HEK293 (cell line): ENCODE measurements at regions not wholly inside any gene's neighbourhood (a gene's known extent, or its start where the extent isn't known, plus 50 kb on each side); places are given as distances from the start of the nearest gene placed in this dataset.

Experiments used
- CTCF ChIA-PET: fragments of 350-600 bp; formaldehyde crosslinking; extraction: SDS; loops from one replicate; lab custom pipeline; 2021; ENCODE audit warnings: antibody characterized with exemption; lab: Yijun Ruan, JAX
- POLR2A ChIA-PET: fragments of 300-600 bp; formaldehyde crosslinking; extraction: SDS; loops from one replicate; lab custom pipeline; 2020; ENCODE audit warnings: antibody characterized with exemption, inconsistent platforms; lab: Yijun Ruan, JAX
- H3K27ac ChIP-seq: fragments of 200-500 bp; sonication (Bioruptor generic); 2 replicates; pipeline ENCODE4 v1.5.1; 2014; ENCODE audit warnings: low read depth, low read length, control low read depth, inconsistent platforms; ENCODE audit errors: extremely low read depth
- H3K36me3 ChIP-seq, 2 experiments: fragments of 200-500 bp in 1 of 2; sonication (Bioruptor generic) in 1 of 2; 1 replicate in 1 of 2; 2 replicates in 1 of 2; pipeline ENCODE4 v1.5.1; 2014 to 2017; ENCODE audit warnings: inconsistent platforms in 2 of 2, low read length in 2 of 2; ENCODE audit not compliant: control insufficient read depth in 2 of 2, insufficient read depth in 1 of 2
- H3K4me1 ChIP-seq: fragments of 200-500 bp; sonication (Bioruptor generic); 2 replicates; pipeline ENCODE4 v1.5.1; 2014; ENCODE audit warnings: mild to moderate bottlenecking, low read length, inconsistent platforms; ENCODE audit not compliant: control insufficient read depth, insufficient read depth
- H3K4me3 ChIP-seq: 2 replicates; pipeline ENCODE4 v1.5.1; 2011; ENCODE audit warnings: low read depth, mild to moderate bottlenecking, control low read depth, low read length, moderate library complexity
- H3K9me3 ChIP-seq: fragments of 200-500 bp; sonication (Bioruptor generic); 2 replicates; pipeline ENCODE4 v1.5.1; 2014; ENCODE audit warnings: low read depth, low read length, inconsistent platforms; ENCODE audit not compliant: control insufficient read depth, insufficient read depth
- BCL11A ChIP-seq: fragments of 450-650 bp; formaldehyde crosslinking; IDR thresholded peaks from 2 replicates; pipeline ENCODE4 v1.5.1; 2016; ENCODE audit warnings: low read depth, missing biosample characterization, missing genetic modification characterization
- GLI2 ChIP-seq: fragments of 450-650 bp; formaldehyde crosslinking; IDR thresholded peaks from 2 replicates; pipeline ENCODE4; 2017; ENCODE audit warnings: missing biosample characterization, missing genetic modification characterization, low read depth, borderline replicate concordance
- IKZF3 ChIP-seq: fragments of 450-650 bp; IDR thresholded peaks from 2 replicates; pipeline ENCODE4 v1.5.0; 2018; ENCODE audit warnings: missing biosample characterization, mild to moderate bottlenecking, missing genetic modification characterization, moderate library complexity
- OSR2 ChIP-seq: fragments of 450-650 bp; formaldehyde crosslinking; IDR thresholded peaks from 2 replicates; pipeline ENCODE4 v1.5.1; 2016; ENCODE audit warnings: missing biosample characterization, missing genetic modification characterization
- OVOL3 ChIP-seq: fragments of 450-650 bp; formaldehyde crosslinking; IDR thresholded peaks from 2 replicates; pipeline ENCODE4 v1.5.1; 2016; ENCODE audit warnings: missing biosample characterization, missing genetic modification characterization
- TCF7L2 ChIP-seq: IDR thresholded peaks from 2 replicates; pipeline ENCODE4 v1.6.1; 2011; ENCODE audit warnings: low read depth, mild to moderate bottlenecking, inconsistent platforms, low read length, moderate library complexity, borderline replicate concordance
- ZBTB1 ChIP-seq: fragments of 450-650 bp; formaldehyde crosslinking; IDR thresholded peaks from 2 replicates; pipeline ENCODE4 v1.5.1; 2016; ENCODE audit warnings: missing biosample characterization, missing genetic modification characterization
- ZFP37 ChIP-seq: fragments of 450-650 bp; formaldehyde crosslinking; IDR thresholded peaks from 2 replicates; pipeline ENCODE4 v1.5.1; 2016; ENCODE audit warnings: missing biosample characterization, missing genetic modification characterization
- ZFP41 ChIP-seq: fragments of 450-650 bp; formaldehyde crosslinking; IDR thresholded peaks from 2 replicates; pipeline ENCODE4 v1.5.1; 2016; ENCODE audit warnings: missing biosample characterization, missing genetic modification characterization, borderline replicate concordance
- ZNF239 ChIP-seq: fragments of 450-650 bp; formaldehyde crosslinking; IDR thresholded peaks from 2 replicates; pipeline ENCODE4 v1.5.1; 2016; ENCODE audit warnings: missing biosample characterization, missing genetic modification characterization
- ZNF24 ChIP-seq: fragments of 450-650 bp; formaldehyde crosslinking; IDR thresholded peaks from 2 replicates; pipeline ENCODE4 v1.5.1; 2016; ENCODE audit warnings: missing biosample characterization, missing genetic modification characterization
- ZNF292 ChIP-seq: fragments of 450-650 bp; formaldehyde crosslinking; IDR thresholded peaks from 2 replicates; pipeline ENCODE4 v1.5.1; 2016; ENCODE audit warnings: low read depth, missing biosample characterization, missing genetic modification characterization, borderline replicate concordance
- ZNF433 ChIP-seq: fragments of 450-650 bp; formaldehyde crosslinking; IDR thresholded peaks from 2 replicates; pipeline ENCODE4 v1.5.1; 2016; ENCODE audit warnings: missing biosample characterization, missing genetic modification characterization, low read depth
- ZNF529 ChIP-seq: fragments of 450-650 bp; formaldehyde crosslinking; IDR thresholded peaks from 2 replicates; pipeline ENCODE4 v1.5.1; 2017; ENCODE audit warnings: missing genetic modification characterization, missing biosample characterization; ENCODE audit not compliant: insufficient replicate concordance
- ZNF530 ChIP-seq: fragments of 450-650 bp; formaldehyde crosslinking; IDR thresholded peaks from 2 replicates; pipeline ENCODE4 v1.5.1; 2016; ENCODE audit warnings: low read depth, missing biosample characterization, missing genetic modification characterization
- ZNF548 ChIP-seq: fragments of 450-650 bp; formaldehyde crosslinking; IDR thresholded peaks from 2 replicates; pipeline ENCODE4 v1.5.1; 2016; ENCODE audit warnings: missing biosample characterization, missing genetic modification characterization
- ZNF555 ChIP-seq: fragments of 450-650 bp; formaldehyde crosslinking; conservative IDR thresholded peaks from 2 replicates; pipeline ENCODE4 v1.5.1; 2017; ENCODE audit warnings: missing biosample characterization, mild to moderate bottlenecking, missing genetic modification characterization, inconsistent platforms
- ZNF560 ChIP-seq: fragments of 450-650 bp; formaldehyde crosslinking; IDR thresholded peaks from 2 replicates; pipeline ENCODE4 v1.5.1; 2017; ENCODE audit warnings: missing biosample characterization, missing genetic modification characterization, borderline replicate concordance
- ZNF658 ChIP-seq: fragments of 450-650 bp; formaldehyde crosslinking; IDR thresholded peaks from 2 replicates; pipeline ENCODE4; 2016; ENCODE audit warnings: missing biosample characterization, missing genetic modification characterization
- TF ChIP-seq, protein P1 (sequence below): fragments of 450-650 bp; formaldehyde crosslinking; IDR thresholded peaks from 2 replicates; pipeline ENCODE4 v1.5.1; 2017; ENCODE audit warnings: missing biosample characterization, missing genetic modification characterization
- TF ChIP-seq, protein P2 (sequence below): fragments of 450-650 bp; formaldehyde crosslinking; IDR thresholded peaks from 2 replicates; pipeline ENCODE4 v1.5.1; 2017; ENCODE audit warnings: missing biosample characterization, missing genetic modification characterization
- TF ChIP-seq, protein P3 (sequence below): fragments of 450-650 bp; formaldehyde crosslinking; conservative IDR thresholded peaks from 2 replicates; pipeline ENCODE4 v1.5.1; 2016; ENCODE audit warnings: low read depth, missing biosample characterization, missing genetic modification characterization
- TF ChIP-seq, protein P4 (sequence below): fragments of 450-650 bp; formaldehyde crosslinking; optimal IDR thresholded peaks from 2 replicates; pipeline ENCODE3; 2016; ENCODE audit warnings: missing biosample characterization, mild to moderate bottlenecking, missing genetic modification characterization
- TF ChIP-seq, protein P5 (sequence below): fragments of 450-650 bp; formaldehyde crosslinking; IDR thresholded peaks from 2 replicates; pipeline ENCODE4 v1.5.1; 2016; ENCODE audit warnings: missing biosample characterization, missing genetic modification characterization

DNA sequence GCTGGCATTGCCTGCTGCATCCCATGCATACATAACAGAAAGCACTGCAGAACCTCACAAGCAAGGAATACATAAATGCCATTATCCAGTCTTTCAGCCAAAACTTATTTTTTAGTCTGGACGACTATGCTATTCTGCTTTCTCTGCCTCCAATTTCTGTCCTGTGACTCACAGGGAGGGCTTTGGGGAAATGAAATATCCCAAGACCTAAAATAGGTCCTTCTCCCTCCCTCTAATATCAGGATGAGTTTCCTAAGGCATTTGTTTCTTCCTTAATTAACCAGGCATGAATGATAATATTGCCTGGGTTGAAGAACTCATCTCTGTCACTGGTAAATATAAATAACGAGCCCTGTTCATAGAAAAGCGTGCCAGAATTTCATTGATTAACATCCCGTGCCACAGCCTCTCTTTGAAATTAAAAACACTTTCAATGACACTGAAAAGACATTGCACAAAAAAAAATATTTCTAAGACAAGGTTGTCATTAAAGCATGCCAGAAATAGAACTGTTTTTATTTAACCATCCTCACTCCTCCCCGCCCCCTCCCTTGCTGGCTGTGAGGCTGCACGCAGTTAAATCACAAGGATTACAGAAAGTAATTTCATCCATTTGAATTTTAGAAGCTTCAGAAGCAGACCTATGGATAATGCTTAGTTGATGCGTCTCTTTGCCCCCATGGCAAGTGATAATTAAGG lies 103.0 kb upstream of the ANKRD1 start:
- Histone ChIP-seq H3K4me1 (no peaks in the 10 kb centered on the region; the same call in 1 of the 2 replicates), H3K27ac (no peak overlapping the region), H3K9me3 (no peaks in the 10 kb centered on the region), H3K4me3 (no peak overlapping the region), H3K36me3 (no peaks in the 10 kb centered on the region)
- ChIA-PET CTCF (interaction anchor here (1.1 kb wide), 1 partner anchor 162 kb away, joined by 3 read pairs; no protein-coding TSS in a partner anchor), POLR2A (no interaction called here)
- TF ChIP-seq ZNF548 (tag by site-specific recombination), result no peak
- TF ChIP-seq, protein P1, sequence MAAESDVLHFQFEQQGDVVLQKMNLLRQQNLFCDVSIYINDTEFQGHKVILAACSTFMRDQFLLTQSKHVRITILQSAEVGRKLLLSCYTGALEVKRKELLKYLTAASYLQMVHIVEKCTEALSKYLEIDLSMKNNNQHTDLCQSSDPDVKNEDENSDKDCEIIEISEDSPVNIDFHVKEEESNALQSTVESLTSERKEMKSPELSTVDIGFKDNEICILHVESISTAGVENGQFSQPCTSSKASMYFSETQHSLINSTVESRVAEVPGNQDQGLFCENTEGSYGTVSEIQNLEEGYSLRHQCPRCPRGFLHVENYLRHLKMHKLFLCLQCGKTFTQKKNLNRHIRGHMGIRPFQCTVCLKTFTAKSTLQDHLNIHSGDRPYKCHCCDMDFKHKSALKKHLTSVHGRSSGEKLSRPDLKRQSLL (tag by site-specific recombination), result no peak
- no peak for TF ChIP-seq BCL11A (tag by site-specific recombination)
- no peak for TF ChIP-seq ZNF292 (tag by site-specific recombination)
- no peak for TF ChIP-seq OSR2 (tag by site-specific recombination)
- no peak for TF ChIP-seq ZFP41 (tag by site-specific recombination)
- no peak for TF ChIP-seq ZNF239 (tag by site-specific recombination)

DNA sequence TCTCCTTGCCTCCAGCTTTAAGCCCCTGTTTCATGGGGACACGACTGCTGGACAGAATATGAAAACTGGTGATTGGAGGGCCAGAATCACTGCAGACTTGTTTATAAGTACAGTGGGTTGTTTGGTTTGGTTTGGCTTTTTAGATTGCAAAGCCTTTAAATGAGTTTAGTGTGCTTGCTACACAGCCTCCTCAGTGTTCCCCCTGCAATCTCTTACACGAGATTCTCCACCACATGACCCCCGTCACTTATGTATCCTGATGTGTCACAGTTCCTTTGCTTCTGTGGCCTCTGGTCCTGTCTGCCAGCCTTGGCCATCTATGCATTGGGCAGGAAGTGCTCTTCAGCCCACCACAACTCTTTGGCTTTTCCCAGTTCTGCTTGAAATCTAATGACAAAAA lies 103.7 kb upstream of the ANKRD1 start:
- Histone ChIP-seq H3K9me3 (no peaks in the 10 kb centered on the region), H3K27ac (no peak overlapping the region), H3K36me3 (no peaks in the 10 kb centered on the region), H3K4me3 (no peak overlapping the region), H3K4me1 (no peaks in the 10 kb centered on the region; the same call in 1 of the 2 replicates)
- CTCF ChIA-PET, result interaction anchor here (1.1 kb wide), 1 partner anchor 163 kb away, joined by 3 read pairs; no protein-coding TSS in a partner anchor
- POLR2A ChIA-PET, result no interaction called here
- TF ChIP-seq ZNF529 (tag by site-specific recombination), result no peak
- TF ChIP-seq IKZF3 (tag by site-specific recombination), result no peak
- no peak for TF ChIP-seq ZNF530 (tag by site-specific recombination)
- TF ChIP-seq ZNF555 (tag by site-specific recombination), result no peak
- TF ChIP-seq GLI2, result no peak
- TF ChIP-seq ZNF24 (tag by site-specific recombination), result no peak
- TF ChIP-seq ZBTB1 (tag by site-specific recombination), result no peak
- TF ChIP-seq, protein P2, sequence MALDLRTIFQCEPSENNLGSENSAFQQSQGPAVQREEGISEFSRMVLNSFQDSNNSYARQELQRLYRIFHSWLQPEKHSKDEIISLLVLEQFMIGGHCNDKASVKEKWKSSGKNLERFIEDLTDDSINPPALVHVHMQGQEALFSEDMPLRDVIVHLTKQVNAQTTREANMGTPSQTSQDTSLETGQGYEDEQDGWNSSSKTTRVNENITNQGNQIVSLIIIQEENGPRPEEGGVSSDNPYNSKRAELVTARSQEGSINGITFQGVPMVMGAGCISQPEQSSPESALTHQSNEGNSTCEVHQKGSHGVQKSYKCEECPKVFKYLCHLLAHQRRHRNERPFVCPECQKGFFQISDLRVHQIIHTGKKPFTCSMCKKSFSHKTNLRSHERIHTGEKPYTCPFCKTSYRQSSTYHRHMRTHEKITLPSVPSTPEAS, result no peak
- no peak for TF ChIP-seq ZNF560
- no peak for TF ChIP-seq ZNF433 (tag by site-specific recombination)
- TF ChIP-seq ZNF658 (tag by site-specific recombination), result no peak
- TF ChIP-seq, protein P3, sequence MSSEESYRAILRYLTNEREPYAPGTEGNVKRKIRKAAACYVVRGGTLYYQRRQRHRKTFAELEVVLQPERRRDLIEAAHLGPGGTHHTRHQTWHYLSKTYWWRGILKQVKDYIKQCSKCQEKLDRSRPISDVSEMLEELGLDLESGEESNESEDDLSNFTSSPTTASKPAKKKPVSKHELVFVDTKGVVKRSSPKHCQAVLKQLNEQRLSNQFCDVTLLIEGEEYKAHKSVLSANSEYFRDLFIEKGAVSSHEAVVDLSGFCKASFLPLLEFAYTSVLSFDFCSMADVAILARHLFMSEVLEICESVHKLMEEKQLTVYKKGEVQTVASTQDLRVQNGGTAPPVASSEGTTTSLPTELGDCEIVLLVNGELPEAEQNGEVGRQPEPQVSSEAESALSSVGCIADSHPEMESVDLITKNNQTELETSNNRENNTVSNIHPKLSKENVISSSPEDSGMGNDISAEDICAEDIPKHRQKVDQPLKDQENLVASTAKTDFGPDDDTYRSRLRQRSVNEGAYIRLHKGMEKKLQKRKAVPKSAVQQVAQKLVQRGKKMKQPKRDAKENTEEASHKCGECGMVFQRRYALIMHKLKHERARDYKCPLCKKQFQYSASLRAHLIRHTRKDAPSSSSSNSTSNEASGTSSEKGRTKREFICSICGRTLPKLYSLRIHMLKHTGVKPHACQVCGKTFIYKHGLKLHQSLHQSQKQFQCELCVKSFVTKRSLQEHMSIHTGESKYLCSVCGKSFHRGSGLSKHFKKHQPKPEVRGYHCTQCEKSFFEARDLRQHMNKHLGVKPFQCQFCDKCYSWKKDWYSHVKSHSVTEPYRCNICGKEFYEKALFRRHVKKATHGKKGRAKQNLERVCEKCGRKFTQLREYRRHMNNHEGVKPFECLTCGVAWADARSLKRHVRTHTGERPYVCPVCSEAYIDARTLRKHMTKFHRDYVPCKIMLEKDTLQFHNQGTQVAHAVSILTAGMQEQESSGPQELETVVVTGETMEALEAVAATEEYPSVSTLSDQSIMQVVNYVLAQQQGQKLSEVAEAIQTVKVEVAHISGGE (tag by site-specific recombination), result no peak
- TF ChIP-seq TCF7L2, result no peak
- TF ChIP-seq, protein P4, sequence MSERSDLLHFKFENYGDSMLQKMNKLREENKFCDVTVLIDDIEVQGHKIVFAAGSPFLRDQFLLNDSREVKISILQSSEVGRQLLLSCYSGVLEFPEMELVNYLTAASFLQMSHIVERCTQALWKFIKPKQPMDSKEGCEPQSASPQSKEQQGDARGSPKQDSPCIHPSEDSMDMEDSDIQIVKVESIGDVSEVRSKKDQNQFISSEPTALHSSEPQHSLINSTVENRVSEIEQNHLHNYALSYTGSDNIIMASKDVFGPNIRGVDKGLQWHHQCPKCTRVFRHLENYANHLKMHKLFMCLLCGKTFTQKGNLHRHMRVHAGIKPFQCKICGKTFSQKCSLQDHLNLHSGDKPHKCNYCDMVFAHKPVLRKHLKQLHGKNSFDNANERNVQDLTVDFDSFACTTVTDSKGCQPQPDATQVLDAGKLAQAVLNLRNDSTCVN (tag by site-specific recombination), result no peak
- TF ChIP-seq OVOL3 (tag by site-specific recombination), result no peak
- no peak for TF ChIP-seq ZFP37 (tag by site-specific recombination)
- TF ChIP-seq, protein P5, sequence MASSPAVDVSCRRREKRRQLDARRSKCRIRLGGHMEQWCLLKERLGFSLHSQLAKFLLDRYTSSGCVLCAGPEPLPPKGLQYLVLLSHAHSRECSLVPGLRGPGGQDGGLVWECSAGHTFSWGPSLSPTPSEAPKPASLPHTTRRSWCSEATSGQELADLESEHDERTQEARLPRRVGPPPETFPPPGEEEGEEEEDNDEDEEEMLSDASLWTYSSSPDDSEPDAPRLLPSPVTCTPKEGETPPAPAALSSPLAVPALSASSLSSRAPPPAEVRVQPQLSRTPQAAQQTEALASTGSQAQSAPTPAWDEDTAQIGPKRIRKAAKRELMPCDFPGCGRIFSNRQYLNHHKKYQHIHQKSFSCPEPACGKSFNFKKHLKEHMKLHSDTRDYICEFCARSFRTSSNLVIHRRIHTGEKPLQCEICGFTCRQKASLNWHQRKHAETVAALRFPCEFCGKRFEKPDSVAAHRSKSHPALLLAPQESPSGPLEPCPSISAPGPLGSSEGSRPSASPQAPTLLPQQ, result no peak
